ENCODE measurements at regions not wholly inside any gene's neighbourhood (a gene's known extent, or its start where the extent isn't known, plus 50 kb on each side); places are given as distances from the start of the nearest gene placed in this dataset.

GRCh38 chr14:71610149-71610548, 322.1 kb upstream of the RGS6 start:
- TF ChIP-seq EZH2 (IDR thresholded peaks at IDR 0.05; ENCODE audit: low read depth), result no peak
- no peak for TF ChIP-seq CTCF (conservative IDR thresholded peaks at IDR 0.05)

Measured in PC-9 (cell line).